Urinary bladder (tissue), 3 donors: ENCODE measurements at regions not wholly inside any gene's neighbourhood (a gene's known extent, or its start where the extent isn't known, plus 50 kb on each side); places are given as distances from the start of the nearest gene placed in this dataset.
"Not testable (repeated sequence)": the region's sequence is repeated elsewhere in the genome, so short reads cannot be mapped to it uniquely, and the experiment has no call there.

Source experiments
- DNase-seq: peaks from one replicate; pipeline ENCODE4 v3.0.0-alpha.2; 2015; ENCODE audit errors: extremely low spot score
- H3K27ac ChIP-seq: one replicate; pipeline ENCODE4 v1.5.1; 2013; ENCODE audit warnings: low read depth, mild to moderate bottlenecking, moderate library complexity
- H3K36me3 ChIP-seq: one replicate; pipeline ENCODE4 v1.6.1; 2013; ENCODE audit warnings: mild to moderate bottlenecking, moderate library complexity; ENCODE audit not compliant: insufficient read depth
- H3K4me1 ChIP-seq: one replicate; pipeline ENCODE4 v1.6.1; 2013; ENCODE audit warnings: mild to moderate bottlenecking, moderate library complexity; ENCODE audit not compliant: insufficient read depth
- H3K4me3 ChIP-seq: one replicate; pipeline ENCODE4 v1.5.1; 2013; ENCODE audit warnings: low read depth, low read length
- WGBS: extraction: QIAGEN DNeasy Blood & Tissue Kit; methylation state at CpG from one replicate; pipeline ENCODE4 v1.1.7; 2013; 5-methylcytosine and 5-hydroxymethylcytosine counted together
- donor health status: healthy with polysubstance abuse.
- donor health status: healthy.

DNA sequence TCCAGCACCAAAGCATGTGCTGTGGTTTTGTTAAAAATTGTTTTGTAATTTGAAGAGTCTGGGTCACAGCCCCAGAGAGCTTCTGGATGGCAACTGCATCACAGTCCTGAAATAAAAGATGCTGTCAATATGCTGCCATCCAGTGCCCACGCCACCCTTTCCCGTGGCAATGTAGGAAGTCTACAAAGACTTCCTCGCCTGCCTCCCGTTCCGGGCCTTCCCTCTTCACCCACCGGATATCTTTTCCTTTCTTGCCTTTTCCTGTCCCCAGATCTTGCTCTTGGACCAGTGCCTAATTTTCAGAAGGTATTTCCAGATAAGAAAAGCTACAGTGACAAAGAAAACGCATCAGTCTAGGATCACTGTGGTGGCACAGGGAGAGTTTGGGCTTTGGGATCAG lies 85.3 kb upstream of the RNU6-1 start:
- 83% methylated on average over 7 of the region's 7 CpGs for WGBS

GRCh38 chr15:67927501-67928168 lies 87.8 kb upstream of the RNU6-1 start:
- peak; percentile 80 for DNase-seq
- 20% methylated on average over 9 of the region's 9 CpGs for WGBS
- Histone ChIP-seq H3K4me1 (peaks cover 2% of the 10 kb centered on the region), H3K27ac (no peak overlapping the region), H3K4me3 (no peak overlapping the region), H3K36me3 (no peaks in the 10 kb centered on the region)

More for the DNA sequence above, 85.3 kb upstream of the RNU6-1 start:
- no peak for DNase-seq
- Histone ChIP-seq H3K4me1 (peaks cover 2% of the 10 kb centered on the region), H3K4me3 (no peak overlapping the region), H3K27ac (no peak overlapping the region), H3K36me3 (no peaks in the 10 kb centered on the region)

DNA sequence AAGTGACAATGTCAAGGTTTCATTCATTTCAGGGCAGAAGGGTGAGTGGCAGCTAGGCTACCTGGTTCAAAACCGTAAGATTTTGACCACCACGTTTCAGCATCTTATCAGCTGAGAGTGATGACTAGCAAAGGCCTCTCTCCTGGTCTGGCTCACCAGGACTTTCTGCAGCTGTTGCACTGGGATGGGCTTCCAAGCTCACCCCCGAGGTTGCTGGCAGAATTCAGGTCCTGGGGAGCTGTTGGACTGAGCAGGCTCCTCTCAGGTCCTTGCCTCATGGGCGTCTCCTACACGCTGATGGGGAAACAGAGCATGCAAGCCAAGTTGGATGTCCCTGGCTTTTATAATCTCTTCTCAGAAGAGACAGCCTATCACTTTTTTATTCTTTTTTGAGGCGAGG lies 88.8 kb upstream of the RNU6-1 start:
- peaks cover 2% of the 10 kb centered on the region for H3K4me1 ChIP-seq
- WGBS: 46% methylated on average over 6 of the region's 6 CpGs
- DNase-seq: no peak
- H3K36me3 ChIP-seq: no peaks in the 10 kb centered on the region
- no peak overlapping the region for H3K27ac ChIP-seq
- H3K4me3 ChIP-seq: no peak overlapping the region

GRCh38 chr15:67930720-67931119 lies 90.9 kb upstream of the RNU6-1 start:
- 95% methylated on average over 2 of the region's 2 CpGs for WGBS
- H3K4me3 ChIP-seq: no peak overlapping the region
- H3K4me1 ChIP-seq: peaks cover 2% of the 10 kb centered on the region
- no peak for DNase-seq
- no peaks in the 10 kb centered on the region for H3K36me3 ChIP-seq
- no peak overlapping the region for H3K27ac ChIP-seq

DNA sequence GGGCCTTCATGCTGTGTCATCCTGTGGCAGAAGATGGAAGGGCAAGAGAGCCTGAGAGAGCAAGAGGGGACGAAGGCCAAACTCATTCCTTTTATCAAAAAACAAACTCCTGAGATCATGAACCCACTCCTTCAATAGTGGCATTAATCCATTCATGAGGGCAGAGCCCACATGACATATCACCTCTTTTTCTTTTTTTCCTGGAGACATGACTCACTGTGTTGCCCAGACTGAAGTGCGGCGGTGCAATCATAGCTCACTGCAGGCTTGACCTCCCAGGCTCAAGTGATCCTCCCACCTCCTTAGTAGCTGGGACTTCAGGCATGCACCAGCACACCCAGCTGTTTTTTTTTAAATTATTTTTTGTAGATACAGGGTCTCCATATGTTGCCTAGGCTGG lies 92.0 kb upstream of the RNU6-1 start:
- 93% methylated on average over 3 of the region's 3 CpGs for WGBS
- DNase-seq: no peak

DNA sequence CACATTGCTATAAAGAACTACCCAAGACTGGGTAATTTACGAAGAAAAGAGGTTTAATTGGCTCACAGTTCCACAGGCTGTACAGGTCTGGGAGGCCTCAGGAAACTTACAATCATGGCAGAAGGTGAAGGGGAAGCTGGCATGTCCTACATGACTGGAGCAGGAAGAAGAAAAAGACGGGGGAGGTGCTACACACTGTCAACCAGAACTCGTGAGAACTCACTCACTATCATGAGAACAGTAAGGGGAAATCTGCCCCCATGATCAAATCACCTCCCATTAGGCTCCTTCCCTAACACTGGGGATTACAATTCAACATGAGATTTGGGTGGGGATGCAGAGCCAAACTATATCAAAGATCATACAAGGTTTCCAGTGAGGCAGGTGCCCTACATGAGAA lies 94.3 kb upstream of the RNU6-1 start:
- H3K4me1 ChIP-seq, H3K36me3 ChIP-seq, DNase-seq, H3K27ac ChIP-seq, H3K4me3 ChIP-seq: not testable (repeated sequence)
- 85% methylated on average over 3 of the region's 3 CpGs for WGBS

More for the DNA sequence above, 92.0 kb upstream of the RNU6-1 start:
- Histone ChIP-seq H3K4me3 (no peak overlapping the region), H3K4me1 (peaks cover 2% of the 10 kb centered on the region), H3K27ac (no peak overlapping the region), H3K36me3 (no peaks in the 10 kb centered on the region)

- no peaks in the 10 kb centered on the region for H3K36me3 ChIP-seq
- H3K4me3 ChIP-seq: no peak overlapping the region
- no peaks in the 10 kb centered on the region for H3K4me1 ChIP-seq
- DNase-seq: no peak
- H3K27ac ChIP-seq: no peak overlapping the region
Observed at GRCh38 chr15:67935244-67935643, 95.4 kb upstream of the RNU6-1 start.

GRCh38 chr15:67936258-67936657 lies 96.4 kb upstream of the RNU6-1 start:
- WGBS: 92% methylated on average over 5 of the region's 5 CpGs
- H3K27ac ChIP-seq: no peak overlapping the region
- H3K36me3 ChIP-seq: no peaks in the 10 kb centered on the region
- DNase-seq: no peak
- H3K4me3 ChIP-seq: no peak overlapping the region
- no peaks in the 10 kb centered on the region for H3K4me1 ChIP-seq

- DNase-seq: no peak
- H3K4me1 ChIP-seq: no peaks in the 10 kb centered on the region
- H3K4me3 ChIP-seq: no peak overlapping the region
- no peak overlapping the region for H3K27ac ChIP-seq
- no peaks in the 10 kb centered on the region for H3K36me3 ChIP-seq
- 95% methylated on average over 3 of the region's 3 CpGs for WGBS
Observed at GRCh38 chr15:67937153-67937761, 97.4 kb upstream of the RNU6-1 start.

DNA sequence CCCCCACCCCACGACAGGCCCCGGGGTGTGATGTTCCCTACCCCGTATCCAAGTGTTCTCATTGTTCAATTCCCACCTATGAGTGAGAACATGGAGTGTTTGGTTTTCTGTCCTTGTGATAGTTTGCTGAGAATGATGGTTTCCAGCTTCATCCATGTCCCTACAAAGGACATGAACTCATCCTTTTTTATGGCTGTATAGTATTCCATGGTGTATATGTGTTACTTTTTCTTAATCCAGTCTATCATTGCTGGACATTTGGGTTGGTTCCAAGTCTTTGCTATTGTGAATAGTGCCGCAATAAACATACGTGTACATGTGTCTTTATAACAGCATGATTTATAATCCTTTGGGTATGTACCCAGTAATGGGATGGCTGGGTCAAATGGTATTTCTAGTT lies 99.3 kb upstream of the RNU6-1 start:
- not testable (repeated sequence) for H3K27ac ChIP-seq, H3K36me3 ChIP-seq, H3K4me1 ChIP-seq, DNase-seq, H3K4me3 ChIP-seq
- WGBS: 93% methylated on average over 5 of the region's 5 CpGs

GRCh38 chr15:67939588-67940323 lies 99.9 kb upstream of the RNU6-1 start:
- H3K4me3 ChIP-seq, H3K4me1 ChIP-seq, DNase-seq, H3K36me3 ChIP-seq, H3K27ac ChIP-seq: not testable (repeated sequence)
- WGBS: 57% methylated on average over 5 of the region's 5 CpGs

DNA sequence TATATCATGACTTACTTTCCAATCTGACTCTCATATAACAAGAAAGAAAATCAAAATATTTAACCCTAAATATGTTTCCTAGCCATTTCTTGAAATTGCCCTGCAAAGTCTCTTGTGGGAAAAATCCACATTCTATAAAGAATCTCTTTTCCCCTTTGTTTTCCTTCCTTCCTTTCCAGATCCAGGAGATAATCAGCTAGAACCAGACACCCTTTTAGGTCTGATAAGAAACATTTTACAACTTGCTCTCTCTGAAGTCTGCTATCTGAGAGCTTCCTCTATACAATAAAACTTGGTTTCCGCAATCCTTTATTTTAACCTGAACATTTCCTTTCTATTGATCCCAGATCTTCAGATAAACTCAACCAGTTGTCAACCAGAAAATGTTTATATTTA lies 100.5 kb upstream of the RNU6-1 start:
- WGBS: 97% methylated on average over 1 of the region's 1 CpG
- Histone ChIP-seq H3K36me3 (no peaks in the 10 kb centered on the region), H3K4me3 (no peak overlapping the region), H3K4me1 (no peaks in the 10 kb centered on the region), H3K27ac (no peak overlapping the region)
- no peak for DNase-seq

DNA sequence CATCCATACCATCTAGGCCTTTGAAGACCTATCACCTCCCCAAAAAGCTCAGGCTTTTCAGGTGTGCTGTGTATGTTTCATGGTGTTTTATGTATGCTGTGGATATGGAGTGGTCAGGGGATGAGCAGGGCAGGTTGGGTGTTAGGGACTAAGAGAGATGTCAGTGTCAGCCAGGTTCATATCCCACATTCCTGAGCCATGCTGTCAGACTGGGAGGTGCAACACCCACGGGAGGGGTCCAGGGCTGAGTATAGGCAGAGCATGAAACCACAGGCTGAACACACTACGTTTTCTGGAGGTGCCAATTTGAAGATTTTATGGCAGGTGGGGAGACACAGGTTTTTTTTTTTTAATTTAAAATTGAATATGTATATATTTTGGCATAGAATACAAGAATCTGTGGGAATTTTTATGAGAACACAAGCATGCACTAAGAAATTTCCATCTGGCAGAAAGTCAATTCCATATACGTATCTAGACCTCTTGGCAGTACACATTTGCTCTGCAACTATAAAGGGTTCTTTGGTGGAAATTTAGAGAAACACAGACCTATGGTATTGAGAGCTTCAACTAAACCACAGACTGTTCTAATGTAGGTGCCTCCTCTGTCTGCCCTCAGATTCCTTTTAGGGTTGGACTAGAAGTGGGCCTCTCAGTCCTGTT lies 101.9 kb upstream of the RNU6-1 start:
- 36% methylated on average over 3 of the region's 3 CpGs for WGBS
- H3K36me3 ChIP-seq: no peaks in the 10 kb centered on the region
- H3K4me1 ChIP-seq: no peaks in the 10 kb centered on the region
- no peak overlapping the region for H3K27ac ChIP-seq
- H3K4me3 ChIP-seq: no peak overlapping the region
- DNase-seq: no peak

DNA sequence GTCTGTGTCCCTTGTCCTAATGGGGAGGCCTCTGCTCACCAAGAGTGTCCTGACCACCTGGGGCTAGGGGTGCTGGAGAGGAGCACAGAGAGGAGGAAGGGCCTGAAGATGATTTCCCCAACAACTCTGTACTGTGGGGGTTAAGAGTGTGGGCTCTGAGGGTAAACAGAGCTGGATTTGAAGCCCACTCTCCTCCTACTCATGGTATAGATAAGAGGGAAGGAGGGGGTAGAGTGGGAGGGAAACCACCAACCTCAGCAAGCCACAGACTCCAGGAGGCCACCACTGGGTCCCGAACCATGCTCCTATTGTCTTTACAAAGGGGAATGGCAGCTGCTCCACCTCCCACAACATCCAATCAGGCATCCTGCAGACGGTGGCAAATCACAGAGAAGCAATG lies 103.6 kb upstream of the RNU6-1 start:
- Histone ChIP-seq H3K27ac (no peak overlapping the region), H3K4me3 (no peak overlapping the region), H3K36me3 (no peaks in the 10 kb centered on the region), H3K4me1 (no peaks in the 10 kb centered on the region)
- no peak for DNase-seq
- WGBS: 90% methylated on average over 2 of the region's 2 CpGs
